ENCODE measurements at regions not wholly inside any gene's neighbourhood (a gene's known extent, or its start where the extent isn't known, plus 50 kb on each side); places are given as distances from the start of the nearest gene placed in this dataset.
"Not testable (repeated sequence)": the region's sequence is repeated elsewhere in the genome, so short reads cannot be mapped to it uniquely, and the experiment has no call there.

DNA sequence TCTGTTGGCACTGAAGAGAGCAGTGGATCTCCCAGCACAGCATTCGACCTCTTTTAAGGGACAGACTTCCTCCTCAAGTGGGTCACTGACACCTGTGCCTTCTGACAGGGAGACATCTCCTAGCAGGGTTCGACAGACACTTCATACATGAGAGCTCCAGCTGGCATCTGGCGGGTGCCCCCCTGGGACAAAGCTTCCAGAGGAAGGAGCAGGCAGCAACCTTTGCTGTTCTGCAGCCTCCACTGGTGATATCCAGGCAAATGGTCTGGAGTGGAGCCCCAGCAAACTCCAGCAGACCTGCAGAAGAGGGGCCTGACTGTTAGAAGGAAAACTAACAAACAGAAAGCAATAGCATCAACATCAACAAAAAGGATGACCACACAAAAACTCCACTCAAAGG lies 624.3 kb upstream of the CCDC179 start:
- DNase-seq, result not testable (repeated sequence)

DNA sequence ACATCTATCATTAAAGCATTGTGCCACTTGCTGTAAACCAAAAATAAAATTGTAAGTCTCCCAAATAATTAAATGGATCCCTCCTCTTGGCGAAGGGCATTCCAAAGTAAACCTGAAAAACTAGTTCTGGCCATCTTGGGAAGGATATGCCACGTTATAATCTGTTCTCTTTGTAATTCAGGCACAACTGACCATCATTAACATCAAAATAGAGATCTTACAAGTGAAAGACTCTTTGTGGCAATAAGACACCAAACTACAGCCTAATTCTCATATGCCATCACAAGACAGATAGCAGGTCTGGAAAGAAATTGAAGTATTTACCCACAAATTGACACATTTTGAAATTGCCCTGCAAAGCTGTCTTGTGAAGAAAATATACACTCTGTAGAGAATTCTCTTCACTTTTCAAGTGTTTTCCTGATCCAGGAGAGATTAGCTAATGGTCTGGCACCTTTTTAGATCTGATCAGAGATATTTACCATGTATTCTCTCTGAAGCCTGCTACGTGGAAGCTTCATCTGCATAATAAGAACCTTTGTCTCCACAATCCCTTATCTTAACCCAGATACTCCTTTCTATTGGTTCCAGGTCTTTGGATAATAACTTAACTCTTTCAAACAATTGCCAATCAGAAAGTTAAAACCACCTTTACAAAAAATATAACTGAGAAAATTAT lies 630.4 kb upstream of the CCDC179 start:
- no peak for DNase-seq

DNA sequence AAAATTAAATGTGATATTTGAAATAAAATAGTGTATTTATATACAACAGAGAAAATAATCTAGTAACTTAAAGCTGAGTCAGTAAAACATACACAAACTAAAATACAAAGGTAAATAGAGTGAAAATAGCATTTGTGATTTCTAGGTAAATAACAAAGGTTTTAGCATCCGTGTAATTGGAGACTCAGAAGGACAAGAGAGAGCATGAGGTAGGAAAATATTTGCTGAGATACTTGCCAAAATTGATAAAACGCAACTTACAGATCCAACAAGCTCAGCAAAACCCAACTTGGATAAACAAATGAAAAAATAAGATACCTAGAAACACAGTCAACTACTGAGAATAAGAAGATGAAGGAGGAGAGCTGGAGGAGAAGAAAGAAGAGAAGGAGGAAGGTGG lies 634.7 kb upstream of the CCDC179 start:
- no peak for DNase-seq

DNA sequence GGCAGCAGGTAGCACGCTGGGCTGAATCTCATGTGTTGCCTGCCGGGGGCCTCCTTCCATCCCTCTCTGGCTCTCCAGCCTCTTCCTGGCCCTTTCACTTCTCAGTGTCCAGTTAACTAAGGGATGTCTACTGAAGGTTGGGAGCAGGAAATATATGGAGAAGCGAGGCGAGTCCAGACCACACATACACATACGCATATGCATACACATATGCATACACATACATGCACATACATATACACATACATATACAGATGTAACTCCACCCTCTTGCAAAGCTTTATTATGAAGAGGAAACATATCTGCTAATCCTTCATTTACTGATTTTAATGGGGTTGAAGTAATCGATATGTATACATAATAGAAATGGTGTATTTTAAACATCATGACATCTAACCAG lies 636.1 kb upstream of the CCDC179 start:
- no peak for DNase-seq

DNA sequence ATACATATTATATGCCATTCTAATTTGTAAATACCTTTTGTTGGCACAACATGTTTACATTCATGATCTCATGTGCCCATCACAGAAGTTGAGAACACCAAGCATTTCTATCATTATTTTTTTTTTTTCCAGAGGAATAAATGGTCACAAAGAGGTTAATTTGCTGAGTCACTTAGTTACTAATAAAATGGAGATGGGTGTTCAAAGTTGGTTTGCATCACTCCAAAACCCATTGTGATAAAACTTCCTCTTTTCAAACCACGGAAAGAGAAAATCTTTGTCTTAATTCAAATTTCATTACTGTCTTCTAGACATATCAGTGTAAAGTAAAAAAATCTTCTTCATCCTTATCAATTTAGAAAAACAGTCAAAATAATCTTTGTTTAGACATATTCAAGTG lies 636.8 kb upstream of the CCDC179 start:
- no peak for DNase-seq

DNA sequence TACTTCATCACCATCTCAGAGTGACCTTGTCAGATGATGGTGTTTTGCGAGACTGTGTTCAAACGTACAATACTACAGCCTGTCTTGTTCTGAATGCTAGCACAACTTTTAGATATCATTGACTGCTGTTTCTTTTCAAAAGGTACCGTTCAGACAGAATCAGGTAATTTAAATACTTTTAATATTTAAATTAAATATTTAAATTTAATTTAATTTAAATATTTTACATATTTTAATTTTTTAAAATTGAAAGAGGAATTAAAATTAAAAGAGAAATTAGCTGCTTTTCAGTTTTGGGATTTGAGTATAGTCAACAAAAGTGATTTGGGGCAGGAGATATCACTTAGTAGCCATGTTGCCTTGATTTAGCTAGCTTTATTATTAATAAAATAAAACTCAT lies 642.1 kb upstream of the CCDC179 start:
- DNase-seq, result no peak

DNA sequence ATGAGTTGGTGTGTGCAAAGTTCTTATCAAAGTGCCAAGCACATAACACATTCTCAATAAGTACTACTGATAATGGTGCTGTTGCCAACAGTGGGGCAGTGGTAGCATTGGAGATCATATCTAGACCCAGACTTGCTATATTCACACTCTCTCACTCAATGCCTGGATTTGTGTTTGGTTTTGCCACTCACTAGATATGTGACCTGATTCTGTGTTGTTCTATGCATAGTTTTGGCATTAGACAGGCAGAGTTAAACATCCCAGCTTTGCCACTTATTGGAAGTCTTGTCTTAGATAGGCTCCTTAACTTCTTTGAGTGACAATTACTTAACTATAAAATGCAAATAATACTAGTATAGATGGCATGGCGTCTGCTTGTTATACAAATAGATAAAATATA lies 642.6 kb upstream of the CCDC179 start:
- DNase-seq, result peak; percentile 47

DNA sequence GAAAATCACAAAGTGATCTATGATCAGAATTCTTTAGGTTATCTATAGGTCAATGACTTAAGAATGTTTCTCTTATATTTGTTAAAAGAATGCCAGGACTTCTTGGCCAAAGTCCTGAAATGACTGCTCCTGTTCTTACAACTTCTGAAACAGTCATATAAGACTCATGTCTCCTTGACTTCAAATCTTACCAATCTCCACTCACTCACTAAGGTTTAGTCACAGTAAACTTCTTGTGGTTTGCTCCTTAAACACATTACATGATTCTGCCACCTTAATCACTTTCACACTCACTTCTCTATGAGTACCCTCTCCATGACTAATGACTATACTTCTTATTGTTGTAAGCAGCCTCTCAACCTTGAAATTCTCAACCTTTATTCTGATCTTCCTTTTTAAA lies 648.7 kb upstream of the CCDC179 start:
- peak; percentile 32 for DNase-seq

DNA sequence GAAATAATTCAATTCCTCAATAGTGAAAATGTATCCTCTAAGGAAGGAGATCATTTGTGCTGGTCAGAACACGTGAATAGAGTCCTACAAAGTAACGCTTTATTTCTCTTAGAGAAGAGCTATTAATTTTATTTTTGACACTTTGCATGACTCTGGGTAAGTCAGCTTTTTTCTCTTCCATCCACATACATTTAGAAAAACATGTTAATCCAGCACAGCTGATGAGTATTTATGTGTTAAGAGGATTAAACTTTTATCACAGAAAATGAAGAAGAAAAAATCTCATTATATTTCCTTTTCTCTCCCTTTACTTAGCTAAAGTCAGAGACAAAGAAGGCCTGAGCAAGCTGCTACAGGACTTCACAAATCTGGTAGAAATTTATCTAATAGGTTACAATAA lies 649.5 kb upstream of the CCDC179 start:
- DNase-seq, result no peak

DNA sequence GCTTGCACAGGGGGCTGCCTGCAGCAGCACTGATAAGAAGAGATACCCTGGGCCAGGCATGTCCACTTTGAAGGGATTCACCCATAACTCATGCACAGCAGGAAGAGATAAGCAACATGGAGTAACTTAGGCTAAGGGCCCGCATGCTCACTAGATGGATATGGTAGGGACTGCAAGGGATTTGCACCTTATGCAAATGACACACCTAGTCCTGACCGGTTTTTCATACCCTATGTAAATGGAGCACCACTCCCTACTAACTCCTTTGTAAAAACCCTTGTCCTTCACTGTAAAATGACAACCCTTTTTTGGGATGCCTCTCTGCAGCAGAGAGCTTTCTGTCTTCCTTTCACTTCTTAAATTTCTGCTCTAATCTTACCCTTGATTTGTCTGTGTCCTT lies 658.9 kb upstream of the CCDC179 start:
- DNase-seq, result no peak

DNA sequence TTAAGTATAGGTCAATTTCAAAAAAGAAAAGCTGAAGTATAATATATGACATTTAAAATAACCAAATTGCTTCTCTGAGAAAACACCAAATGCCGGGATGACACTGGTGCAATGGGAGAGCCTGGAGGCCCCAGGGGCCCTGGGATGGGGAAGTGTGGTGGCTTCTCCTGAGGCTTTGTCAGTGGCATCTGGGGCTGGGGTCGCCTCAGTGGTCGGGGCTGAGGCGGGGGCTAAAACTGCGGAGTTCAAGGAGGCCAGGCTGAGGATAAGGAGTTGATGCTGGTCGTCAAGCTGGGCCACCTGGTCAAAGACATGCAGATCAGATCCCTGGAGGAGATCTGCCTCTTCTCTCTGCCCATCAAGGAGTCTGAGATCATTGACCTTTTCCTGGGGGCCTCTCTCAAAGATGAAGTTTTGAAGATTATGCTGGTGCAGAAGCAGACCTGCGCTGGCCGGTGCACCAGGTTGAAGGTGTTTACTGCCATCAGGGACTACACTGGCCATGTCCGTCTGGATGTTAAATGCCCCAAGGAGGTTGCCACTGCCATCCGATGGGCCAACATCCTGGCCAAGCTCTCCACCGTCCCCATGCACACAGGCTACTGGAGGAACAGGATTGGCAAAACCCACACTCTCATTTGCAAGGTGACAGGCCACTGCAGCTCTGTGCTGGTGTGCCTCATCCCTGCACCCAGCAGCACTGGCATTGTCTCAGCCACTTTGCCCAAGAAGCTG lies 660.1 kb upstream of the CCDC179 start:
- DNase-seq, result no peak

DNA sequence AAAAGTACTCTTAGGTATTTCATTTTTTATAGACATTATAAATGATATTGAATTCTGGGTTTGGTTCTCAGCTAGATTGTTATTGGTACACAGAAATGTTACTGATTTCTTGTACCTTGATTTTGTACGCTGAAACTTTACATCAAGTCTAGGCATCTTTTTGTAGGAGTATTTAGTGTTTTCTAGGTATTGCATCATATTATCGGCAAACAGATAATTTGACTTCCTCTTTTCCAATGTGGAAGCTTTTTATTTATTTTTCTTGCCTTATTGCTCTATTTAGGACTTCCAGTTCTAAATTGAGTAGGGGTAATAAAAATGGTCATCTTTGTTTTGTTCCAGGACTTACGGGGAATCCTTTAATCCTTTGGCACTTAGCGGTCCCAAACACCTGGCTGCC lies 676.6 kb upstream of the CCDC179 start:
- no peak for DNase-seq

DNA sequence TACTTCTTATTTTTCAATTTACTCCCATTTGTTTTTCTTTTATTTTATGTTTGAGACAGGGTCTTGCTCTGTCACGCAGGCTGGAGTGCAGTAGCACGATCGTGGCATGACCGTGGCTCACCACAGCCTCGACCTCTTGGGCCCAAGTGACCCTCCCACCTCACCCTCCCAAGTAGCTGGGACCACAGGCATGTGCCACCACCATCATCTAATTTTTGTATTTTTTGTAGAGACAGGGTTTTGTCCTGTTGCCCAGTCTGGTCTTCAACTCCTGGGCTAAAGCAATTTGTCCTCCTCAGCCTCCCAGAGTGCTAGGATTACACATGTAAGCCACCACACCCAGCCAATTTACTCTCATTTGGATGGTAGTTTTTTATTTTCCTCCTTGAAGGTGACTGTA lies 679.3 kb upstream of the CCDC179 start:
- peak; percentile 26 for DNase-seq

DNA sequence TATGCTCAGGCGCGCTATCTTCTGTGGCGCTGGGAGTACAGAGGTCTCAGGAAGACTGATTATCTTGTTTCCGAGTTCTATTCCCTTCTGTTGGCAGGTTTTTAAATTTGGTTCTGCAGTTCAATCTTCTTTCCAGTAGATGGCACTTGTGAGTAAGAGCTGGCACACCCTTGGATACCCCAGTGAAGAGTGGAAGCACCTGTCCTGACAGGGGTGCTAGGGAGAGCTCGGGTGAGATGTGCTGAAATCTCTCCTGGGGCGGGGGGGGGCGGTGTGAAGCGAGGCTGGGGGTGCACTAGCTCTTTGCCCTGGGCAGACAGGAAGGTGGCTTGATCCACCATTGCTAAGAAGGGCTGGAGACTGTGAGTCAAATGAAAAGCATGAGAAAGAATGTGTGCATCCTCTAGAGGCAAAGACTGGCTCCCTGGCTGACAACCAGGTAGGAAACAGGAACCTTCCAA lies 679.9 kb upstream of the CCDC179 start:
- peak; percentile 60 for DNase-seq

DNA sequence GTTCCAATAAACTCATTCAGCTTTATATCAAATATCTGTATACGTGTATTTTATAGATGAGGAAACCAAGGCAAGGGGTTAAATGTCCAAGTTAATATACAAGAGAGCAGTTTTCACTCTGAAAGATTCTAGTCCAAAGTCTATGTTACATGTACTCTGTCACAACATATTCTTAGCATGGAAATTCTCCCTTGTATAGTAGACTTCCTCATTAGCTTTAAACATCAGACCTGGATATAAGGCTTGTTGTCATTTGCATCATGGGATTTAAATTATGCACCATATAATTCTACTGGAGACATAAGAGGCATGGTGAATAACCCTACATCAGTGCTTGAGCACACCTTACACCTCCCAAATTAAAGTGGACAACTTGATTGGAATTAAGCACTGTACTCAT lies 681.9 kb upstream of the CCDC179 start:
- DNase-seq, result no peak

DNA sequence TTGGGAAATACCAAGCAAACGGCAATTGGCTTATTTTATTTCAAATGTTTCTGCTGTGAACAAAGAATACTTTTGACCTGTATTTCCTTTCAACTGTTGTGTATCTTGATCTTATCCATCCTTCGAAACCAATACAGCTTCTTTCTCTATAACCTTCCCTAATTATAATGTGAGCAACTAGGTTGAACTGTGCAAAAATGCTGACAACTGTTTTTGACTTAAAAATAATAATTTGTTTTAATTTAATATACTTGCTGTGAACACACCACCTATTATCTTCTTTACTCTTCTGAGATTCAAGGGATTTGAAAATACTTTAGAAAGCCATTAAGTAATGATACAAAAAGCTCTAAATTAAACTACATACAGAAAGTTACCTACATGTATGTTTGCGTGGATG lies 682.5 kb upstream of the CCDC179 start:
- DNase-seq, result no peak

DNA sequence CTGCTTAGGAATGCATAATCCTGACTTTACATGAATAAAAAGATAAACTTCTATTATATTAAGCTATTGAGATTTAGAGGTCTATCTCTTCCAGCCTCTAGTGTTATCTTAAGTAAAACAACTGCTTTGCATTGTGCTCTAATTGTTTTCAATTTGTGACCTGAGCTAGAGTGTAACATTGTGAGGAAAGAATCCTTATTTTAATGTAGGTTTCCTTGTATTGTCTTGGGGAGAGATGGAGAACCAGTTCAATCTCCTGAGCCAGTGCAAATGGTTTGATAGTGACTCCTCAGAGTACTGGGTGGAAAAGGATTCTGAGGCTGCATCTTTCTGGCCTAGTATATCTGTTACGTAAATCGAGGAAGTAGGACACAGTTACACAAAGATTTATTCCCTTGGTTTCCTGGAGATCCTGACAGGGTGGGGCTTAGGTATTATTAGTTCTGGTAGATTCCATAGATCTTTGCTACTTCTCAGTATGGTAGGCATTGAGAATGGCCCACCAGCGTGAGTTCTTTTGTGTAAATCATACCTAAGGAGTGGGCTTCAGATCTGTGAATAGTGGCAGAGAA lies 683.5 kb upstream of the CCDC179 start:
- no peak for DNase-seq

DNA sequence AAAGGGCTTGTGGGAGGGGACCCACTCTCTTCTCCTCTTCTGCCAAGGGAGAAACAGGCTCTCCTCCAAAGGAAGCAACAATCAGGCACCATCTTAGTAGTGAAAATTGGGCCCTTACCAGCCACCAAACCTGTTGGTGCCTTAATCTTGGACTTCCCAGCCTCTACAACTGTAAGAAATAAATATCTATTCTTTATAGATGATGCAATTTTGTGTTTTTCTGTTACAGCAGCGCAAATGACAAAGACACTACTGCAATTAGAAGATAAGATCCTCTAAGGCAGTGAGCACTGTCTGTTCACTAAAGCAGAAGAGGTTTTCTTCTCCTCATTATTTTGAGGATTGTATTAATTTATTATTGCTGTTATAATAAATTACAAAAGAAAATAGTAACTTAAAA lies 691.4 kb upstream of the CCDC179 start:
- DNase-seq, result no peak

DNA sequence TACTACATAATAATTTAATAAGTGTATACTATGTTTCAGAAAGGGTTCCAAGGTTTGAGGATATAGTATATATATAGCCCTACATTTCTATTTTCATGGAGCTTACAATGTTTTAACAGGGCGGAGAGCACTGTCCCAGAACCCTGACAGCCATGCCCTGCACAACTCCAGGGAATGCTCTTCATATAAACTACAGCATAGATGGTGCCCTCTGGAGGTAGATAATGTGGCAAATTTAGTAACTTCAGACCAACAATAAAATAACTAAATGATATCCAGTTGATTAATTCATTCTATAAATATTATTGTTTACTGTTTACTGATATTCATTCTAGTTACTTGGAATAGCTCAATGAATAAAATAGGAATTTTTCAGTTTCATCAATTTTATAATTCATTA lies 693.7 kb upstream of the CCDC179 start:
- no peak for DNase-seq

DNA sequence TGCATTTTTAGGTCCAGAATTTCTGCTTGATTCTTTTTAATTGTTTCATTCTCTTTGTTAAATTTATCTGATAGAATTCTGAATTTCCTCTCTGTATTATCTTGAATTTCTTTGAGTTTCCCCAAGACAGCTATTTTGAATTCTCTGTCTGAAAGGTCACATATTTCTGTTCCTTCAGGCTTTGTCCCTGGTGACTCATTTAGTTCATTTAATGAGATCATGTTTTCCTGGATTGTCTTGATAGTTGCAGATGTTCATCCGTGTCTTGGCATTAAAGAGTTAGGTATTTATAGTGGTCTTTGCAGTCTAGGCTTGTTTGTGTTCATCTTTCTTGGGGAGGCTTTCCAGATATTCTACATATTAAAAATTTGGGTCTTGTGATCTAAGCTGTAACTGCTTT lies 694.8 kb upstream of the CCDC179 start:
- DNase-seq, result peak; percentile 49

DNA sequence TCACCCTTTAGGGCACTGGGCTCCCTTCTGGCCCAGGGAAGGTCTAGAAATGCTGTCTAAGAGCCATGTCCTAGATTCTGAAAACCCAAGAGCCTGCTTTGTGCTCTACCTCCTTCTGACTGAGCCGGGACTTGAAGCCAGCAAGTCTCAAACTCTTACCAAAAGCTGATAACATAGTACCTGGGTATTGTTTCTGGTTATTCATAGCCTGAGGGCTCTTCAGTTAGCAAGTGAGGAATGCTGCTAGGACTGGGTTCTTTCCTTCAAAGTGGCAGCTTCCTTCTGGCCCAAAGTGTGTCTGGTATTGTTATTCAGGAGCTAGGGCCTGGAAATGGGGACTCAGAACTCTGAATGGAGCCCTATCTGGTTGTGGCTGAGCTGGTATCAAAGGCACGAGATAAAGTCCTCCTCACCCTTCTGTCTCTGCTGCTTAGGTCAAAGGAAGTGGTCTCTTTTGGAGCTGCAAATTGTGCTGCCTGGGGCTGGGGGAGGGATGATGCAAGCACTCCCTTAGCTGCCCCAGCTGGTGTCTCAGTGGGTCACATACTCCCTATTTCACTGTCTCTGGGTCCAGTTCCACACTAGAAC lies 696.0 kb upstream of the CCDC179 start:
- no peak for DNase-seq

DNA sequence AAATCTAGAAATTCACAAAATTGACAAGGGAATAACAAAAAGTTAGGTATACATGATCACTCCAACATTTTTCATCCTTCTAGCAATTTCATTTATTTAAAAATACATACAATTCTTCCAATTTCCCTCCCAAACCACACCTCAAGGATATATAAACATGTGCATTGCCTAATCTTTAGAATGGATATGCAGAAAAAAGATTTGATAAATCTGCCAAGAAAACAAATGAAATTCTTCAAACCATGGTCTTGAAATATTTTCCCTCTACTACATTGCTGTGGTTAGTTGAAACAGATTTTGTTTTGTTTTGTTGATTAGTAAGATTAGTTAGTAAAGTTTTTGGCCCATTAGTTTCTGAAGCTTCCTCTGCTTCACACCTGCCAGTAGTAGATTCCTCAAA lies 703.3 kb upstream of the CCDC179 start:
- DNase-seq, result no peak

DNA sequence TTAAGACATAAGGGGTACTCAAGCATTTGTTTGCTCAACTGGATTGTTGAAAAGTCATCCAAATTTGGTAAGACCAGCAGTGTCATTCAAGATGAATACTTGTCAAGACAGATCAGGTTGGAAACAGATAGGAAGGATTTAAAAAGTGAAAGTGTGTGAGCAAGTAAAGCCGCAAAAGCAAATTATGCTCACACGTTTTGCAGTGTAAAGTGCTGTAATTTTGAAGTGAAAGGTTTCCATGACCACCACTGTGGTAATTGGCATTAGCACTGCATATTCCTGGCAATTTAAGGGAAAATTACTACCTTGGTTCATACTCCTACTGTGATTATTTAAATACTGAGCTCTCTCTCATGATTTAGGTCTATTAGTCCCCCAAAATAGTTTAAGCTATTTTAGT lies 704.1 kb upstream of the CCDC179 start:
- no peak for DNase-seq

DNA sequence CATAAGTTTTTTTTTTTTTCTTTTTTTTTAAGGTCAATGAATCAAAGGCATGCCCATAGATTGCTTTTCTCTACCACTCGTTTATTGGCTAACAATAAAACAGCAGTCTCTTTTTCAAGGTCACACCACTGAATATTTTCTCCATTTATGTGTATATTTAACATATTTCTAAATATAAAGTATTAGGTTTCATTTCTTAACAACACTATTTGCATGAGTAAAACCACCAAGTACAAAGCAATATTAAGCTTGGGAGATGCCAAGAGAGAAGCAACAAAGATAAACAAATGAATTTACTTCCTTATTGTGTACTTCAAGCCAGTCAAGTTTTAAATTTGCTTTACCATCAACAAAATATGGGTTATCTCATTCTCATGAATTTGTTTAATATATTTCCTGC lies 708.9 kb upstream of the CCDC179 start:
- DNase-seq, result no peak
